Activated CD8-positive, alpha-beta memory T cell treated with anti-CD3 and anti-CD28 coated beads for 48 hours (primary cell): ENCODE measurements at regions not wholly inside any gene's neighbourhood (a gene's known extent, or its start where the extent isn't known, plus 50 kb on each side); places are given as distances from the start of the nearest gene placed in this dataset.
"Not testable (repeated sequence)": the region's sequence is repeated elsewhere in the genome, so short reads cannot be mapped to it uniquely, and the experiment has no call there.

Experiments
- DNase-seq, 3 experiments: peaks; one replicate each; pipeline ENCODE4 v3.0.0-alpha.2; 2020; ENCODE audit warnings: low read depth in 2 of 3, low spot score in 2 of 3

- no peak for DNase-seq
These were observed 137.9 kb downstream of the CDH26 start for GRCh38 chr20:60096166-60096565.

- DNase-seq: no peak
These were observed 139.1 kb downstream of the CDH26 start for GRCh38 chr20:60097285-60097684.

- no peak for DNase-seq
These were observed 142.6 kb downstream of the CDH26 start for GRCh38 chr20:60100780-60101179.

- no peak for DNase-seq
These were observed 143.1 kb downstream of the CDH26 start for GRCh38 chr20:60101201-60101890.

- no peak for DNase-seq
These were observed 143.7 kb downstream of the CDH26 start for GRCh38 chr20:60101891-60102281.

GRCh38 chr20:60102665-60103210 is 144.5 kb downstream of the CDH26 start:
- DNase-seq: no peak

GRCh38 chr20:60104993-60105803 is 147.0 kb downstream of the CDH26 start:
- DNase-seq: no peak

- DNase-seq: not testable (repeated sequence)
These were observed 148.0 kb downstream of the CDH26 start for GRCh38 chr20:60106186-60106585.

- DNase-seq: no peak
These were observed 149.6 kb downstream of the CDH26 start for GRCh38 chr20:60107621-60108390.

GRCh38 chr20:60108397-60108796 is 150.2 kb downstream of the CDH26 start:
- no peak for DNase-seq

- DNase-seq: no peak
These were observed 155.0 kb downstream of the CDH26 start for GRCh38 chr20:60113024-60113724.

GRCh38 chr20:60113771-60114170 is 155.5 kb downstream of the CDH26 start:
- no peak for DNase-seq

GRCh38 chr20:60115451-60115850 is 157.2 kb downstream of the CDH26 start:
- no peak for DNase-seq

- no peak for DNase-seq
These were observed 158.1 kb downstream of the CDH26 start for GRCh38 chr20:60116128-60116909.

GRCh38 chr20:60117065-60117464 is 158.8 kb downstream of the CDH26 start:
- no peak for DNase-seq

- DNase-seq: no peak
These were observed 163.7 kb downstream of the CDH26 start for GRCh38 chr20:60121903-60122302.

GRCh38 chr20:60122671-60123070 is 164.4 kb downstream of the CDH26 start:
- no peak for DNase-seq

GRCh38 chr20:60123096-60123495 is 164.9 kb downstream of the CDH26 start:
- no peak for DNase-seq

GRCh38 chr20:60123652-60124051 is 165.4 kb downstream of the CDH26 start:
- no peak for DNase-seq

- DNase-seq: no peak
These were observed 166.7 kb downstream of the CDH26 start for GRCh38 chr20:60124776-60125381.
